Pancreas (tissue), 10 donors: ENCODE measurements at regions not wholly inside any gene's neighbourhood (a gene's known extent, or its start where the extent isn't known, plus 50 kb on each side); places are given as distances from the start of the nearest gene placed in this dataset.

Experiments
- ATAC-seq, 4 donors: fragments of 200-7000 bp; cut with Tn5 transposase; one replicate each; pipeline versions ENCODE4 v1.8.0 to v1.9.1; 2020; ENCODE audit warnings: mild to moderate bottlenecking in 4 of 4, moderate library complexity in 4 of 4
- DNase-seq, 6 donors: peaks; one replicate each; pipeline ENCODE4 v3.0.0-alpha.2; 2020
- FAIRE-seq: peaks from 2 replicates; lab custom pipeline; 2012; peaks lifted over from hg19 to GRCh38; lab: Jason Lieb, UNC
- H3K27ac ChIP-seq, 4 donors: fragments of 200-600 bp; sonication (generic); 1 replicate in 3 of 4; 2 replicates in 1 of 4; pipeline versions ENCODE4 v1.5.0 to v1.8.0; 2020
- H3K27me3 ChIP-seq, 4 donors: fragments of 200-600 bp; one replicate each; pipeline ENCODE4 v1.8.0; 2021
- H3K36me3 ChIP-seq, 3 donors: fragments of 200-600 bp; sonication (generic) in 1 of 3; one replicate each; pipeline versions ENCODE4 v1.5.0 to v1.8.0; 2020 to 2021
- H3K4me1 ChIP-seq, 3 donors: fragments of 200-600 bp; one replicate each; pipeline ENCODE4 v1.8.0; 2021
- H3K4me3 ChIP-seq, 4 donors: fragments of 200-600 bp; sonication (generic) in 2 of 4; one replicate each; pipeline versions ENCODE4 v1.5.0 to v1.8.0; 2020 to 2021
- H3K9me3 ChIP-seq, 4 donors: fragments of 200-600 bp; one replicate each; pipeline ENCODE4 v1.8.0; 2021
- CTCF ChIP-seq, 4 donors: fragments of 200-600 bp; sonication (generic) in 3 of 4; IDR thresholded peaks; one replicate each; pipeline versions ENCODE4 v1.5.0 to v1.8.0; 2021; ENCODE audit warnings: antibody characterized with exemption in 4 of 4
- WGBS, 2 donors: extraction: QIAGEN DNeasy Blood & Tissue Kit; methylation state at CpG; one replicate each; pipeline ENCODE4 v1.1.7; 2013; 5-methylcytosine and 5-hydroxymethylcytosine counted together
- intact Hi-C, 3 donors: fragments of 100-400 bp; cut with DNase I; formaldehyde crosslinking; loops; one replicate each; pipeline versions ENCODE4 v1.11.1 to v1.14.2; 2022
- donor health status: healthy with polysubstance abuse.
- donor health status: DM: no; HTN: no; CAD: no; lungs with moderate emphysema.
- donor health status: DM: no; HTN: no; CAD: no.
- donor health status: control.
- donor health status: control.
- donor health status: Bipolar disorder and iron deficiency.
- donor health status: DM: yes; HTN: yes; CAD: no.
- donor health status: DM: no; HTN: no; CAD: no.
- donor health status: DM: no; HTN: no; CAD: no.
- donor health status: DM: yes; HTN: yes; CAD: no.

GRCh38 chr6:95325916-95326315 lies 251.4 kb upstream of the MANEA start:
- Histone ChIP-seq H3K27ac (no peak overlapping the region), H3K4me3 (no peak overlapping the region), H3K36me3 (no peaks in the 10 kb centered on the region), H3K27me3 (no peaks in the 10 kb centered on the region), H3K4me1 (peaks cover 0 to 4% (median 0%) of the 10 kb centered on the region in 3 donors), H3K9me3 (no peaks in the 10 kb centered on the region)
- intact Hi-C loops = no loop called here
- no peak for DNase-seq
- WGBS, 2 donors = 27 to 32% methylated on average over 1 of the region's 1 CpG
- TF ChIP-seq CTCF (IDR thresholded peaks at IDR 0.05) = no peak
- FAIRE-seq = no peak
- no peak for ATAC-seq

GRCh38 chr6:95328231-95328630 lies 249.1 kb upstream of the MANEA start:
- 29 to 69% methylated on average over 2 of the region's 2 CpGs for WGBS, 2 donors
- no peak for ATAC-seq

GRCh38 chr6:95352064-95352795 lies 225.1 kb upstream of the MANEA start:
- ATAC-seq = no peak
- no peak for DNase-seq
- intact Hi-C loops = no loop called here
- Histone ChIP-seq H3K27ac (no peak overlapping the region), H3K4me1 (no peaks in the 10 kb centered on the region), H3K36me3 (peaks cover 0 to 3% (median 0%) of the 10 kb centered on the region in 3 donors), H3K9me3 (no peaks in the 10 kb centered on the region), H3K27me3 (no peaks in the 10 kb centered on the region), H3K4me3 (no peak overlapping the region)
- TF ChIP-seq CTCF (IDR thresholded peaks at IDR 0.05) = no peak
- FAIRE-seq = no peak
- 39 to 50% methylated on average over 3 of the region's 3 CpGs for WGBS, 2 donors

More at GRCh38 chr6:95328231-95328630, 249.1 kb upstream of the MANEA start:
- Histone ChIP-seq H3K9me3 (no peaks in the 10 kb centered on the region), H3K36me3 (no peaks in the 10 kb centered on the region), H3K4me3 (no peak overlapping the region), H3K27me3 (no peaks in the 10 kb centered on the region), H3K27ac (no peak overlapping the region), H3K4me1 (peaks cover 0 to 4% (median 0%) of the 10 kb centered on the region in 3 donors)
- TF ChIP-seq CTCF (IDR thresholded peaks at IDR 0.05) = no peak
- FAIRE-seq (no peak), DNase-seq (no peak)
- intact Hi-C loops = no loop called here

- no peak overlapping the region for H3K4me3 ChIP-seq
- FAIRE-seq = no peak
- intact Hi-C loops = no loop called here
- no peaks in the 10 kb centered on the region for H3K27me3 ChIP-seq
- peaks cover 0 to 3% (median 0%) of the 10 kb centered on the region in 3 donors for H3K36me3 ChIP-seq
- DNase-seq = no peak
- no peak for TF ChIP-seq CTCF (IDR thresholded peaks at IDR 0.05)
- 80 to 88% methylated on average over 10 of the region's 10 CpGs for WGBS, 2 donors
- no peak for ATAC-seq
- peaks cover 0 to 3% (median 0%) of the 10 kb centered on the region in 3 donors for H3K4me1 ChIP-seq
- H3K27ac ChIP-seq = no peak overlapping the region
- H3K9me3 ChIP-seq = no peaks in the 10 kb centered on the region
Observed at GRCh38 chr6:95354551-95354950, 222.8 kb upstream of the MANEA start.

GRCh38 chr6:95357380-95358020 lies 219.8 kb upstream of the MANEA start:
- Histone ChIP-seq H3K4me3 (no peak overlapping the region), H3K27ac (no peak overlapping the region), H3K9me3 (no peaks in the 10 kb centered on the region), H3K36me3 (no peaks in the 10 kb centered on the region), H3K4me1 (peaks cover 0 to 3% (median 0%) of the 10 kb centered on the region in 3 donors), H3K27me3 (no peaks in the 10 kb centered on the region)
- 33 to 37% methylated on average over 4 of the region's 4 CpGs for WGBS, 2 donors
- FAIRE-seq (no peak), DNase-seq (no peak), ATAC-seq (no peak)
- TF ChIP-seq CTCF (IDR thresholded peaks at IDR 0.05) = no peak
- intact Hi-C loops = no loop called here
